ENCODE measurements at regions not wholly inside any gene's neighbourhood (a gene's known extent, or its start where the extent isn't known, plus 50 kb on each side); places are given as distances from the start of the nearest gene placed in this dataset.

GRCh38 chr3:117874028-117874690 is 1160.5 kb downstream of the IGSF11 start:
- H3K27me3 Mint-ChIP-seq (ENCODE audit: insufficient read depth, unreplicated experiment): no peaks in the 10 kb centered on the region
- H3K4me3 ChIP-seq (ENCODE audit: low read depth, low read length): no peak overlapping the region
- no peaks in the 10 kb centered on the region for H3K36me3 ChIP-seq (ENCODE audit: control insufficient read depth, insufficient read depth, low read length)
- ChIA-PET CTCF (interaction anchor here (0.7 kb wide), 1 partner anchor 526 kb away, joined by 3 read pairs; no protein-coding TSS in a partner anchor), POLR2A (no interaction called here)
- no peaks in the 10 kb centered on the region for H3K27me3 ChIP-seq (replicated peaks; ENCODE audit: control insufficient read depth, insufficient read depth, low read length)
- H3K9me3 Mint-ChIP-seq (ENCODE audit: unreplicated experiment): no peaks in the 10 kb centered on the region
- peaks cover 7% of the 10 kb centered on the region for H3K4me1 Mint-ChIP-seq (ENCODE audit: low read depth, unreplicated experiment)
- no peak for TF ChIP-seq CTCF (IDR thresholded peaks at IDR 0.05; ENCODE audit: insufficient read depth in 1 of 2, low read depth in 1 of 2, low read length in 1 of 2, severe bottlenecking in 1 of 2, unreplicated experiment in 1 of 2)
- no peak for DNase-seq
- intact Hi-C loops (cut with micrococcal nuclease; ENCODE audit: unreplicated experiment): no loop called here
- BruUV-seq (replicated peaks): no TSS peak
- H3K4me3 Mint-ChIP-seq (ENCODE audit: unreplicated experiment): no peak overlapping the region
- H3K9me3 ChIP-seq: no peaks in the 10 kb centered on the region
- H3K4me1 ChIP-seq: no peaks in the 10 kb centered on the region
- H3K36me3 Mint-ChIP-seq (ENCODE audit: insufficient read depth, unreplicated experiment): no peaks in the 10 kb centered on the region
- no peak overlapping the region for H3K27ac Mint-ChIP-seq (ENCODE audit: unreplicated experiment)

- POLR2A ChIA-PET: no interaction called here
- intact Hi-C loops (cut with micrococcal nuclease; ENCODE audit: unreplicated experiment): no loop called here
Measured at GRCh38 chr3:117874904-117875874, 1159.5 kb downstream of the IGSF11 start.

More at GRCh38 chr3:117874904-117875874, 1159.5 kb downstream of the IGSF11 start:
- no peaks in the 10 kb centered on the region for H3K9me3 Mint-ChIP-seq (ENCODE audit: unreplicated experiment)
- Histone ChIP-seq H3K4me3 (ENCODE audit: low read depth, low read length) (no peak overlapping the region), H3K9me3 (no peaks in the 10 kb centered on the region), H3K4me1 (no peaks in the 10 kb centered on the region), H3K27me3 (replicated peaks; ENCODE audit: control insufficient read depth, insufficient read depth, low read length) (no peaks in the 10 kb centered on the region), H3K36me3 (ENCODE audit: control insufficient read depth, insufficient read depth, low read length) (no peaks in the 10 kb centered on the region)
- peaks cover 7% of the 10 kb centered on the region for H3K4me1 Mint-ChIP-seq (ENCODE audit: low read depth, unreplicated experiment)
- no peak for DNase-seq
- H3K27ac Mint-ChIP-seq (ENCODE audit: unreplicated experiment): no peak overlapping the region
- no peak overlapping the region for H3K4me3 Mint-ChIP-seq (ENCODE audit: unreplicated experiment)
- BruUV-seq (replicated peaks): no TSS peak
- no peak for TF ChIP-seq CTCF (IDR thresholded peaks at IDR 0.05; ENCODE audit: insufficient read depth in 1 of 2, low read depth in 1 of 2, low read length in 1 of 2, severe bottlenecking in 1 of 2, unreplicated experiment in 1 of 2)
- no peaks in the 10 kb centered on the region for H3K36me3 Mint-ChIP-seq (ENCODE audit: insufficient read depth, unreplicated experiment)
- H3K27me3 Mint-ChIP-seq (ENCODE audit: insufficient read depth, unreplicated experiment): no peaks in the 10 kb centered on the region
- CTCF ChIA-PET: interaction anchor here (0.7 kb wide), 1 partner anchor 527 kb away, joined by 3 read pairs; no protein-coding TSS in a partner anchor
